A673 (cell line): ENCODE measurements at regions not wholly inside any gene's neighbourhood (a gene's known extent, or its start where the extent isn't known, plus 50 kb on each side); places are given as distances from the start of the nearest gene placed in this dataset.

ENCODE experiments used
- BruUV-seq: library from RNA; stranded (reverse); fragments of 400-500 nt; replicated peaks from 2 replicates; lab custom pipeline; 2021; lab: Mats Ljungman, UMichigan
- CTCF ChIA-PET: fragments of 300-600 bp; sonication (Branson Sonifier 250); formaldehyde crosslinking; loops from one replicate; lab custom pipeline; 2022; ENCODE audit warnings: antibody characterized with exemption; lab: Charles Lee
- POLR2A ChIA-PET: fragments of 300-600 bp; sonication (Branson Sonifier 250); formaldehyde crosslinking; loops from one replicate; lab custom pipeline; 2022; ENCODE audit warnings: antibody characterized with exemption; ENCODE audit not compliant: low non-redundant PET; lab: Charles Lee
- DNase-seq: peaks from one replicate; pipeline ENCODE4 v3.0.0-alpha.2; 2015; ENCODE audit warnings: low spot score
- H3K27ac ChIP-seq: fragments of 200-600 bp; sonication (generic); 2 replicates; pipeline ENCODE4 v1.5.1; 2016; ENCODE audit warnings: mixed run types, low read depth, mild to moderate bottlenecking, mixed read lengths, antibody characterized with exemption, low read length; ENCODE audit not compliant: poor library complexity, severe bottlenecking
- H3K27me3 ChIP-seq: fragments of 200-600 bp; sonication (generic); replicated peaks from 2 replicates; pipeline ENCODE4 v1.6.1; 2017; ENCODE audit warnings: mixed run types, low read depth, mild to moderate bottlenecking, mixed read lengths, antibody characterized with exemption, low read length; ENCODE audit not compliant: insufficient read depth, poor library complexity
- H3K36me3 ChIP-seq: fragments of 200-600 bp; sonication (generic); 2 replicates; pipeline ENCODE4 v1.6.1; 2016; ENCODE audit warnings: mixed run types, mild to moderate bottlenecking, mixed read lengths, antibody characterized with exemption, low read length; ENCODE audit not compliant: insufficient read depth, poor library complexity, severe bottlenecking
- H3K4me1 ChIP-seq: fragments of 200-600 bp; sonication (generic); 2 replicates; pipeline ENCODE4 v1.6.1; 2017; ENCODE audit warnings: mixed run types, mild to moderate bottlenecking, mixed read lengths, antibody characterized with exemption, low read length; ENCODE audit not compliant: insufficient read depth, poor library complexity, severe bottlenecking
- H3K4me3 ChIP-seq: fragments of 200-600 bp; sonication (generic); 2 replicates; pipeline ENCODE4 v1.5.1; 2016; ENCODE audit warnings: low read depth, mixed run types, mild to moderate bottlenecking, mixed read lengths, low read length; ENCODE audit not compliant: poor library complexity, severe bottlenecking
- H3K9me3 ChIP-seq: fragments of 200-600 bp; sonication (generic); 2 replicates; pipeline ENCODE4 v1.6.1; 2016; ENCODE audit warnings: mixed run types, low read depth, mild to moderate bottlenecking, mixed read lengths, antibody characterized with exemption, low read length; ENCODE audit not compliant: poor library complexity, severe bottlenecking
- CTCF ChIP-seq: fragments of 300-800, 200-600 bp; sonication (generic); conservative IDR thresholded peaks from 2 replicates; pipeline ENCODE4 v1.5.1; 2017; ENCODE audit warnings: low read depth, mild to moderate bottlenecking, antibody characterized with exemption, low read length, moderate library complexity, mixed read lengths
- EZH2 ChIP-seq: fragments of 200-600 bp; sonication (generic); IDR thresholded peaks from 2 replicates; pipeline ENCODE4 v1.6.1; 2017; ENCODE audit warnings: borderline replicate concordance, low read depth, mild to moderate bottlenecking, mixed read lengths, antibody characterized with exemption, low read length; ENCODE audit not compliant: poor library complexity, severe bottlenecking
- intact Hi-C: fragments of 100-400 bp; cut with micrococcal nuclease; formaldehyde crosslinking; loops from one replicate; pipeline ENCODE4 v1.10.0; 2022; ENCODE audit not compliant: unreplicated experiment

- no TSS peak for BruUV-seq
- Histone ChIP-seq H3K36me3 (no peaks in the 10 kb centered on the region), H3K27ac (no peak overlapping the region), H3K4me1 (no peaks in the 10 kb centered on the region), H3K27me3 (peaks cover 12% of the 10 kb centered on the region), H3K9me3 (no peaks in the 10 kb centered on the region), H3K4me3 (no peak overlapping the region)
- intact Hi-C loops = no loop called here
- TF ChIP-seq EZH2 = no peak
- TF ChIP-seq CTCF = no peak
- no peak for DNase-seq
- ChIA-PET POLR2A (no interaction called here), CTCF (no interaction called here)
Observed at GRCh38 chr4:24262084-24262483, 322.3 kb downstream of the DHX15 start.

- POLR2A ChIA-PET = no interaction called here
- TF ChIP-seq EZH2 (no peak), CTCF (no peak)
- no peak for DNase-seq
- no peaks in the 10 kb centered on the region for H3K4me1 ChIP-seq
- peaks cover 18% of the 10 kb centered on the region for H3K27me3 ChIP-seq
- H3K9me3 ChIP-seq = no peaks in the 10 kb centered on the region
- CTCF ChIA-PET = no interaction called here
- H3K36me3 ChIP-seq = no peaks in the 10 kb centered on the region
- no peak overlapping the region for H3K4me3 ChIP-seq
- intact Hi-C loops = no loop called here
- H3K27ac ChIP-seq = no peak overlapping the region
- no TSS peak for BruUV-seq
Observed at GRCh38 chr4:24260923-24261564, 323.3 kb downstream of the DHX15 start.

GRCh38 chr4:24260133-24260715 lies 324.1 kb downstream of the DHX15 start:
- intact Hi-C loops = no loop called here
- Histone ChIP-seq H3K36me3 (no peaks in the 10 kb centered on the region), H3K4me1 (no peaks in the 10 kb centered on the region), H3K9me3 (no peaks in the 10 kb centered on the region), H3K27ac (no peak overlapping the region), H3K27me3 (peaks cover 18% of the 10 kb centered on the region), H3K4me3 (no peak overlapping the region)
- BruUV-seq = no TSS peak
- no peak for TF ChIP-seq EZH2
- DNase-seq = no peak
- ChIA-PET CTCF (no interaction called here), POLR2A (no interaction called here)
